Testis (tissue), 2 donors: ENCODE measurements at regions not wholly inside any gene's neighbourhood (a gene's known extent, or its start where the extent isn't known, plus 50 kb on each side); places are given as distances from the start of the nearest gene placed in this dataset.

ENCODE experiments used
- CTCF ChIP-seq, 3 experiments: fragments of 450-650 bp in 2 of 3; fragments of 200-600 bp in 1 of 3; sonication (generic) in 1 of 3; IDR thresholded peaks; one replicate each; pipeline ENCODE4 v1.5.1; 2016 to 2019; ENCODE audit warnings: antibody characterized with exemption in 3 of 3, mild to moderate bottlenecking in 2 of 3, moderate library complexity in 1 of 3
- POLR2A ChIP-seq: fragments of 450-650 bp; IDR thresholded peaks from one replicate; pipeline ENCODE4 v1.6.1; 2017; ENCODE audit warnings: antibody characterized with exemption, mild to moderate bottlenecking, moderate library complexity

GRCh38 chr19:14305706-14306105, 75.5 kb upstream of the ADGRE5 start:
- no peak for TF ChIP-seq CTCF (IDR thresholded peaks at IDR 0.05)
- TF ChIP-seq POLR2A, result no peak
